ENCODE measurements at regions not wholly inside any gene's neighbourhood (a gene's known extent, or its start where the extent isn't known, plus 50 kb on each side); places are given as distances from the start of the nearest gene placed in this dataset.
"Not testable (repeated sequence)": the region's sequence is repeated elsewhere in the genome, so short reads cannot be mapped to it uniquely, and the experiment has no call there.

DNA sequence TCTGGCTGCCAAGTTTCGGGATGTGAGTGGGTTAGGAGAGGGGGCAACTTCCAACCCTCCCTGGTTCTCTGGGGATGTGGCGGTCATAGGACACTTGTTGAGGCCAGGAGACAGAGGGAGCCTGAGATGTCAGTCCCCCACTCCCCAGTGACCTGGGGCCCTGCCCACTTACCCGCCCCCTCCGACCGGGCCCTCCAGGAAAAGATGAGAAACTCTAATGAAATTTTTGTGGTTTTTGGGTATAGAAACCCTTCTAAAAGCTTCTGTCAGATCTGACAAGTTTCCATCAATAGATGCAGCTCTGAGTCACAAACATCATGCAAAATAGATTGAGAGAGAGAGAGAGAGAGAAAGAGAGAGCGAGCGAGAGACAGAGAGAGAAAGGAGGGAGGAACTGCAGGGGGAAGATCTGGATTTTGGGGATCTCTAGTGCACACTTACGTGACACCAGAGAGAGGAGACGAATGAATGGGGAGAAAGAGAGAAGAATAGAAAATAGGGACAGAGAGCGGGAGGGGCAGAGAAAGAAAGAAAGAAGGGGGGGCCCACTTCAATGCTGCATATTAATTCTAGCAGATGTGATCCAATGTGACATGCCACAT, 94.0 kb downstream of the PTPRS start:
- DNase-seq (ENCODE audit: low read depth, low spot score), result no peak
- no peaks in the 10 kb centered on the region for H3K27me3 ChIP-seq (ENCODE audit: control insufficient read depth, insufficient read depth, low read length)
- CTCF ChIA-PET, result no interaction called here

DNA sequence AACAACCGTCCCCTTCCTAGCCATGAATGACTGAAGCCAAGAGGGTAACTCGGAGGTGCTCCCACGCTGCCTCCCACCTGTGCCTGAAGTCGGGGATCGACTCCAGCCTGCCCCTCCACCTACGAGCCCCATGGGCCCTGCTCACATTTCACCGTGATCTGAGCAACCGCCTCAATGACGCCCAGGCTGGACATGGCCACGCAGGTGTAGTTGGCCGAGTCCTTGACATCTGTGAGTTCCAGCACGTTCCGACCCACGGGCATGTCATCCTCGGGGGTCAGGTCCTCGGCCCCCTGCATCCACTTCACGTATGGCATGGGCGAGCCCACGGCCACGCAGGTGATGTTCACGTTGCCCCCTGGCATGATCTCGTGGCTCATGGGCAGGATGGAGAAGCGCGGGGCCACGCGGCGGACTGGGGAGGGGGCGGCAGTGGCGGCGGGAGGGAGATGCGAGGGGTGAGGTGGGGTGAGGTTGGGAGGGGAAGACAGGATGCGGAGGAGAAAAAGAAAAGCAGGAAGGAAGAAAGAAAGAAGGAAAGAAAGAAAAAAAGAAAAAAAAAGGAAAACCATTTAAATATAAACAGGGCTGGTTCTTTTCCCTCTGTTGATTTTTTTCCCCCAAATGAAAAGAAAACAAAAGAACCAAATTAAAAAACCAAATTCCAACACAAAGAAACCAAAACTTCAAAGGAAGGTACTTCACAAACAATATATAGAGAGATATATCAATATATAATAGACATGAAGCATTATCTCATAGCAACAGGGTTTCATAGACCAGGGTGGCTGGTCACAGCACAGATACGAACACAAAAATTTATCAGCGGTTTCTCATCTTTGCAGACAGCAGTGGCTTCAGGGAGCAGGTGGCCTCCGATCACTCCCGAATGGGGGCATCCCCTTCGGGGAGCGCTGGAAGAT, 94.7 kb downstream of the PTPRS start:
- CTCF ChIA-PET, result no interaction called here
- POLR2A ChIA-PET, result no interaction called here

More for the DNA sequence above, 94.0 kb downstream of the PTPRS start:
- Histone ChIP-seq H3K27ac (ENCODE audit: low read depth, low read length) (no peak overlapping the region), H3K9me3 (ENCODE audit: control insufficient read depth, insufficient read depth, low read length) (no peaks in the 10 kb centered on the region; the same call in 1 of the 2 replicates), H3K4me3 (ENCODE audit: low read depth, low read length) (no peak overlapping the region)
- POLR2A ChIA-PET, result no interaction called here
- TF ChIP-seq, protein P1, sequence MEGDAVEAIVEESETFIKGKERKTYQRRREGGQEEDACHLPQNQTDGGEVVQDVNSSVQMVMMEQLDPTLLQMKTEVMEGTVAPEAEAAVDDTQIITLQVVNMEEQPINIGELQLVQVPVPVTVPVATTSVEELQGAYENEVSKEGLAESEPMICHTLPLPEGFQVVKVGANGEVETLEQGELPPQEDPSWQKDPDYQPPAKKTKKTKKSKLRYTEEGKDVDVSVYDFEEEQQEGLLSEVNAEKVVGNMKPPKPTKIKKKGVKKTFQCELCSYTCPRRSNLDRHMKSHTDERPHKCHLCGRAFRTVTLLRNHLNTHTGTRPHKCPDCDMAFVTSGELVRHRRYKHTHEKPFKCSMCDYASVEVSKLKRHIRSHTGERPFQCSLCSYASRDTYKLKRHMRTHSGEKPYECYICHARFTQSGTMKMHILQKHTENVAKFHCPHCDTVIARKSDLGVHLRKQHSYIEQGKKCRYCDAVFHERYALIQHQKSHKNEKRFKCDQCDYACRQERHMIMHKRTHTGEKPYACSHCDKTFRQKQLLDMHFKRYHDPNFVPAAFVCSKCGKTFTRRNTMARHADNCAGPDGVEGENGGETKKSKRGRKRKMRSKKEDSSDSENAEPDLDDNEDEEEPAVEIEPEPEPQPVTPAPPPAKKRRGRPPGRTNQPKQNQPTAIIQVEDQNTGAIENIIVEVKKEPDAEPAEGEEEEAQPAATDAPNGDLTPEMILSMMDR (IDR thresholded peaks at IDR 0.05; ENCODE audit: low read depth, low read length), result no peak

DNA sequence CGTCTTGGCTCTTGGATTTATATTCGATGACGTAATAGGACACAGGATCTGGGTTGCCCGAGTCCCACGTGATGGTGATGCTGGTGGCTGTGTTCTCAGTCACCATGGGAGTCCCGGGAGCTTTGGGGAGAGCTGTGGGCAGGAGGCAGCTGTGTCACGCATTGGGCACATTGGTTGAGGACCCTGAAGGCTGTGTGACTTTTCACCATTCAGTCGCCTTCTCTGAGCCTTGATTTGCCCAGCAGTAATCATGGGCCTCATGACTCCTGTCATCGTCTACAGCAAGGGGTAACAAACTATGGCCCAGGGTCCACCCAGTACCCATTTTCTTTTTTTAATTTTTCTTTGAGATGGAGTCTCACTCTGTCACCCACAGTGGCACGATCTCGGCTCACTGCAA, 96.3 kb downstream of the PTPRS start:
- TF ChIP-seq, protein P1 (IDR thresholded peaks at IDR 0.05; ENCODE audit: low read depth, low read length), result no peak
- Histone ChIP-seq H3K27me3 (ENCODE audit: control insufficient read depth, insufficient read depth, low read length) (no peaks in the 10 kb centered on the region), H3K27ac (ENCODE audit: low read depth, low read length) (no peak overlapping the region), H3K9me3 (ENCODE audit: control insufficient read depth, insufficient read depth, low read length) (no peaks in the 10 kb centered on the region; the same call in 1 of the 2 replicates), H3K4me3 (ENCODE audit: low read depth, low read length) (no peak overlapping the region)
- POLR2A ChIA-PET, result no interaction called here
- CTCF ChIA-PET, result no interaction called here
- no peak for DNase-seq (ENCODE audit: low read depth, low spot score)

More for the DNA sequence above, 94.7 kb downstream of the PTPRS start:
- Histone ChIP-seq H3K27ac (ENCODE audit: low read depth, low read length) (no peak overlapping the region), H3K9me3 (ENCODE audit: control insufficient read depth, insufficient read depth, low read length) (no peaks in the 10 kb centered on the region; the same call in 1 of the 2 replicates), H3K4me3 (ENCODE audit: low read depth, low read length) (no peak overlapping the region), H3K27me3 (ENCODE audit: control insufficient read depth, insufficient read depth, low read length) (no peaks in the 10 kb centered on the region)
- no peak for DNase-seq (ENCODE audit: low read depth, low spot score)
- TF ChIP-seq, protein P1 (IDR thresholded peaks at IDR 0.05; ENCODE audit: low read depth, low read length), result no peak

DNA sequence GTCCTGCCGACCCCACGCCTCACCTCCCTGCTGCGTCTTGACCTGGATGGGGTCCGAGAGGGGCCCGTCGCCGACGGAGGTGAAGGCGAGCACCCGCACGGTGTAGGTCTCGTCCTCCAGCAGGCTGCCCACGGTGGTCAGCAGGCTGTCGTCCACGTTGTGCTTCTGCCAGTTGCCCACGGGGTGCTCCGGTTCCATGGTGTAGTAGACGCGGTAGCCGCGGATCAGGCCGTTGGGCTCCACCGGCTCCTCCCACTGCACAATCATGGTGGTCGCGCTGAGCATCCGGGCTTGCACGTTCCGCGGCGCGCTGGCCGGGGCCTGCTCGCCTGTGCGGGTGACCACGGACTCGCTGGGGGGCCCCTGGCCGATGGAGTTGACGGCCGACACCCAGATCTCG, 96.7 kb downstream of the PTPRS start:
- POLR2A ChIA-PET, result no interaction called here
- no peaks in the 10 kb centered on the region for H3K27me3 ChIP-seq (ENCODE audit: control insufficient read depth, insufficient read depth, low read length)

DNA sequence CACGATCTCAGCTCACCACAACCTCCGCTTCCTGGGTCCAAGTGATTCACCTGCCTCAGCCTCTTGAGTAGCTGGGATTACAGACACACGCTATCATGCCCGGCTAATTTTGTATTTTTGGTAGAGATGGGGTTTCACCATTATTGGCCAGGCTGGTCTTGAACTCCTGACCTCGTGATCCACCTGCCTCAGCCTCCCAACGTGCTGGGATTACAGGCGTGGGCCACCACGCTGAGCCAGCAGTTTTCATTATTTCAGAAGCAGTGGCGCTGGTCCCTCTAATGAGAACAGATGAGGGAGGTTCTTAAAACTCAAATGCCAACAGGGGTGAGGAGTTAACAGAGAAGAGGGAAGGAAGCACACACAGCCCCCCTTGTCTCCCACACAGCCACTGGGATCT, 98.7 kb downstream of the PTPRS start:
- CTCF ChIA-PET; H3K27me3 ChIP-seq (ENCODE audit: control insufficient read depth, insufficient read depth, low read length); H3K4me3 ChIP-seq (ENCODE audit: low read depth, low read length); POLR2A ChIA-PET; DNase-seq (ENCODE audit: low read depth, low spot score); H3K27ac ChIP-seq (ENCODE audit: low read depth, low read length): not testable (repeated sequence)
- H3K9me3 ChIP-seq (ENCODE audit: control insufficient read depth, insufficient read depth, low read length), result peaks cover 11% of the 10 kb centered on the region; the same call in 1 of the 2 replicates

More for the DNA sequence above, 96.7 kb downstream of the PTPRS start:
- CTCF ChIA-PET, result no interaction called here
- Histone ChIP-seq H3K27ac (ENCODE audit: low read depth, low read length) (no peak overlapping the region), H3K4me3 (ENCODE audit: low read depth, low read length) (no peak overlapping the region), H3K9me3 (ENCODE audit: control insufficient read depth, insufficient read depth, low read length) (no peaks in the 10 kb centered on the region; the same call in 1 of the 2 replicates)
- DNase-seq (ENCODE audit: low read depth, low spot score), result no peak
- TF ChIP-seq, protein P1 (IDR thresholded peaks at IDR 0.05; ENCODE audit: low read depth, low read length), result no peak
